ENCODE measurements at regions not wholly inside any gene's neighbourhood (a gene's known extent, or its start where the extent isn't known, plus 50 kb on each side); places are given as distances from the start of the nearest gene placed in this dataset.

DNA sequence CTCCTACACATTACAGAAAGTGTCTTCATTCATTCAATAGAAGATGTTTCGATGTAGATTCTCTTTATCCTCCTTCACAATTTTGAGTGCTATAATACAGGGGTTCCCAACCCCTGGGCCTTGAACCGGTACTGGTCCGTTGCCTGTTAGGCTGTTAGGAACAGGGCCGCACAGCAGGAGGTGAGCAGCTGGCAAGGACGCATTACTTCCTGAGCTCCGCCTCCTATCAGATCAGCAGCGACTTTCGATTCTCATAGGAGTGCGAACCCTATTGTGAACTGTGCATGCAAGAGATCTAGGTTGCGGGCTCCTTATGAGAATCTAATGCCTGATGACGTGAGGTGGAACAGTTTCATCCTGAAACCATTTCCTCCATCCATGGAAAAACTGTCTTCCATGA, 153.0 kb upstream of the SMC2 start:
- DNase-seq (ENCODE audit: low spot score) = no peak
- no peak overlapping the region for H3K27ac Mint-ChIP-seq

DNA sequence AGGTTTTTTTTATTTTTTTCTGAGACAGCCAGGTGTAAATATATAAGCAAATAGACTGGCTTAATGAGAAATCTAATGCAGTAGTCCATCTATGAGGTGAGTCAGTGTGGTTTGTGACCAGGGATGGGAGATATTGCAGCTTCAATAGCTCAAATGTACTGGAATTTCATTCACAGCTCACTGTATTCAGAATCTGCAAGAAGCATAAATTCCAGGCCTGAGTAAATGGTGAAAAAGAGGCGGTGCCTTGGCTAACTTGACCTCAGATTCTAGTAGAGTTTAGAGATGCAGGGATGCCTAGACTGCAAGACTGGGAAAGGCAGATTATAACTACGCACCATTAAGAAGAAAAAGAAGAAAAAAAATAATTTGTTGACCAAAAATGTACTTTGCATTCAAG, 151.9 kb upstream of the SMC2 start:
- Mint-ChIP-seq H3K4me3 (no peak overlapping the region), H3K4me1 (no peaks in the 10 kb centered on the region), H3K36me3 (ENCODE audit: low read depth) (peaks cover 14% of the 10 kb centered on the region; the same call in 1 of the 3 replicates), H3K9me3 (peaks cover 77% of the 10 kb centered on the region), H3K27me3 (ENCODE audit: insufficient read depth, low read depth, poor library complexity) (no peaks in the 10 kb centered on the region), H3K27ac (no peak overlapping the region)
- Histone ChIP-seq H3K4me3 (no peak overlapping the region), H3K36me3 (ENCODE audit: insufficient read depth) (no peaks in the 10 kb centered on the region), H3K27me3 (ENCODE audit: insufficient read depth) (no peaks in the 10 kb centered on the region), H3K4me2 (no peak overlapping the region), H3K79me2 (replicated peaks; ENCODE audit: insufficient read depth) (no peaks in the 10 kb centered on the region), H3K27ac (ENCODE audit: low read depth) (no peak overlapping the region), H2AFZ (no peak overlapping the region), H3F3A (replicated peaks; ENCODE audit: low read depth) (no peaks in the 10 kb centered on the region), H3K9me2 (ENCODE audit: insufficient read depth) (no peaks in the 10 kb centered on the region), H3K4me1 (ENCODE audit: insufficient read depth) (no peaks in the 10 kb centered on the region), H4K20me1 (replicated peaks; ENCODE audit: insufficient read depth) (no peaks in the 10 kb centered on the region)
- no peak for DNase-seq (ENCODE audit: low spot score)
- no peak for TF ChIP-seq JUNB (IDR thresholded peaks at IDR 0.05; ENCODE audit: unreplicated experiment)
- no peak for TF ChIP-seq CREB1 (CRISPR knock-in tag; IDR thresholded peaks at IDR 0.05; ENCODE audit: low read depth)
- TF ChIP-seq POLR2AphosphoS5 (IDR thresholded peaks at IDR 0.05; ENCODE audit: low read depth) = no peak
- TF ChIP-seq EZH2phosphoT487 (IDR thresholded peaks at IDR 0.05; ENCODE audit: unreplicated experiment) = no peak
- ATAC-seq = no peak

More for the DNA sequence above, 153.0 kb upstream of the SMC2 start:
- Histone ChIP-seq H3K9me2 (ENCODE audit: insufficient read depth) (no peaks in the 10 kb centered on the region), H3K4me1 (ENCODE audit: insufficient read depth) (no peaks in the 10 kb centered on the region), H3K27ac (ENCODE audit: low read depth) (no peak overlapping the region), H3K4me2 (no peak overlapping the region), H3F3A (replicated peaks; ENCODE audit: low read depth) (no peaks in the 10 kb centered on the region), H2AFZ (no peak overlapping the region), H3K79me2 (replicated peaks; ENCODE audit: insufficient read depth) (no peaks in the 10 kb centered on the region), H3K4me3 (no peak overlapping the region), H4K20me1 (replicated peaks; ENCODE audit: insufficient read depth) (no peaks in the 10 kb centered on the region), H3K27me3 (ENCODE audit: insufficient read depth) (no peaks in the 10 kb centered on the region), H3K36me3 (ENCODE audit: insufficient read depth) (no peaks in the 10 kb centered on the region)
- Mint-ChIP-seq H3K4me3 (no peak overlapping the region), H3K9me3 (peaks cover 69% of the 10 kb centered on the region), H3K27me3 (ENCODE audit: insufficient read depth, low read depth, poor library complexity) (no peaks in the 10 kb centered on the region), H3K36me3 (ENCODE audit: low read depth) (peaks cover 14% of the 10 kb centered on the region; the same call in 1 of the 3 replicates), H3K4me1 (no peaks in the 10 kb centered on the region)
- TF ChIP-seq EZH2phosphoT487 (IDR thresholded peaks at IDR 0.05; ENCODE audit: unreplicated experiment) = no peak
- no peak for ATAC-seq

- Mint-ChIP-seq H3K9me3 (peaks cover 77% of the 10 kb centered on the region), H3K4me1 (no peaks in the 10 kb centered on the region), H3K27me3 (ENCODE audit: insufficient read depth, low read depth, poor library complexity) (no peaks in the 10 kb centered on the region), H3K36me3 (ENCODE audit: low read depth) (peaks cover 14% of the 10 kb centered on the region; the same call in 1 of the 3 replicates), H3K27ac (no peak overlapping the region), H3K4me3 (no peak overlapping the region)
- no peak overlapping the region for H3K4me2 ChIP-seq
- H4K20me1 ChIP-seq (replicated peaks; ENCODE audit: insufficient read depth) = no peaks in the 10 kb centered on the region
- H2AFZ ChIP-seq = no peak overlapping the region
- no peaks in the 10 kb centered on the region for H3K4me1 ChIP-seq (ENCODE audit: insufficient read depth)
- H3K27ac ChIP-seq (ENCODE audit: low read depth) = no peak overlapping the region
- H3K27me3 ChIP-seq (ENCODE audit: insufficient read depth) = no peaks in the 10 kb centered on the region
- H3F3A ChIP-seq (replicated peaks; ENCODE audit: low read depth) = no peaks in the 10 kb centered on the region
- H3K79me2 ChIP-seq (replicated peaks; ENCODE audit: insufficient read depth) = no peaks in the 10 kb centered on the region
- no peaks in the 10 kb centered on the region for H3K36me3 ChIP-seq (ENCODE audit: insufficient read depth)
- DNase-seq (ENCODE audit: low spot score) = no peak
- no peaks in the 10 kb centered on the region for H3K9me2 ChIP-seq (ENCODE audit: insufficient read depth)
- no peak for ATAC-seq
- no peak overlapping the region for H3K4me3 ChIP-seq
- TF ChIP-seq EZH2phosphoT487 (IDR thresholded peaks at IDR 0.05; ENCODE audit: unreplicated experiment) (no peak), STAT1 (IDR thresholded peaks at IDR 0.05; ENCODE audit: unreplicated experiment) (no peak), ZNF462 (CRISPR knock-in tag; IDR thresholded peaks at IDR 0.05) (no peak), CREB1 (CRISPR knock-in tag; IDR thresholded peaks at IDR 0.05; ENCODE audit: low read depth) (no peak), POLR2AphosphoS5 (IDR thresholded peaks at IDR 0.05; ENCODE audit: low read depth) (no peak)
- TF ChIP-seq, protein P1, sequence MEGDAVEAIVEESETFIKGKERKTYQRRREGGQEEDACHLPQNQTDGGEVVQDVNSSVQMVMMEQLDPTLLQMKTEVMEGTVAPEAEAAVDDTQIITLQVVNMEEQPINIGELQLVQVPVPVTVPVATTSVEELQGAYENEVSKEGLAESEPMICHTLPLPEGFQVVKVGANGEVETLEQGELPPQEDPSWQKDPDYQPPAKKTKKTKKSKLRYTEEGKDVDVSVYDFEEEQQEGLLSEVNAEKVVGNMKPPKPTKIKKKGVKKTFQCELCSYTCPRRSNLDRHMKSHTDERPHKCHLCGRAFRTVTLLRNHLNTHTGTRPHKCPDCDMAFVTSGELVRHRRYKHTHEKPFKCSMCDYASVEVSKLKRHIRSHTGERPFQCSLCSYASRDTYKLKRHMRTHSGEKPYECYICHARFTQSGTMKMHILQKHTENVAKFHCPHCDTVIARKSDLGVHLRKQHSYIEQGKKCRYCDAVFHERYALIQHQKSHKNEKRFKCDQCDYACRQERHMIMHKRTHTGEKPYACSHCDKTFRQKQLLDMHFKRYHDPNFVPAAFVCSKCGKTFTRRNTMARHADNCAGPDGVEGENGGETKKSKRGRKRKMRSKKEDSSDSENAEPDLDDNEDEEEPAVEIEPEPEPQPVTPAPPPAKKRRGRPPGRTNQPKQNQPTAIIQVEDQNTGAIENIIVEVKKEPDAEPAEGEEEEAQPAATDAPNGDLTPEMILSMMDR (conservative IDR thresholded peaks at IDR 0.05; ENCODE audit: low read depth in 2 of 2) = no peak
- TF ChIP-seq, protein P2, sequence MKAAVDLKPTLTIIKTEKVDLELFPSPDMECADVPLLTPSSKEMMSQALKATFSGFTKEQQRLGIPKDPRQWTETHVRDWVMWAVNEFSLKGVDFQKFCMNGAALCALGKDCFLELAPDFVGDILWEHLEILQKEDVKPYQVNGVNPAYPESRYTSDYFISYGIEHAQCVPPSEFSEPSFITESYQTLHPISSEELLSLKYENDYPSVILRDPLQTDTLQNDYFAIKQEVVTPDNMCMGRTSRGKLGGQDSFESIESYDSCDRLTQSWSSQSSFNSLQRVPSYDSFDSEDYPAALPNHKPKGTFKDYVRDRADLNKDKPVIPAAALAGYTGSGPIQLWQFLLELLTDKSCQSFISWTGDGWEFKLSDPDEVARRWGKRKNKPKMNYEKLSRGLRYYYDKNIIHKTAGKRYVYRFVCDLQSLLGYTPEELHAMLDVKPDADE (IDR thresholded peaks at IDR 0.05) = no peak
These were observed 151.5 kb upstream of the SMC2 start for GRCh38 chr9:103942651-103943050.
